ENCODE measurements at regions not wholly inside any gene's neighbourhood (a gene's known extent, or its start where the extent isn't known, plus 50 kb on each side); places are given as distances from the start of the nearest gene placed in this dataset.

DNA sequence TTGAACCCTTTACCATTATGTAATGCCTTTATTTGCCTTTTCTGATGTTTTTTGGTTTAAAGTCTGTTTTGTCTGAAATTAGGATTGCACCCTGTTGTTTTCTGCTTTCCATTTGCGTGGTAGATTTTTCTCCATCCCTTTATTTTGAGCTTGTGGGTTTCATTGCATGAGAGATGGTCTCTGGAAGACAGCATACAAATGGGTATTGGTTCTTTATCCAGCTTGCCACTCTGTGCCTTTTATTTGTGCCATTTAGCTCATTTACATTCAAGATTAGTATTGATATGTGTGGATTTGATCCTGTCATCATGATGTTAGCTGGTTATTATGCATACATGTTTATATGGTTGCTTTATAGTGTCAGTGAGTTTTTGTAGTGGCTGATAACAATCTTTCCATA lies 318.7 kb upstream of the PPP2R3A start:
- Histone ChIP-seq H3K79me2 (ENCODE audit: control insufficient read depth, insufficient read depth, low read length) (no peaks in the 10 kb centered on the region), H3K4me2 (ENCODE audit: insufficient read depth, low read length) (no peak overlapping the region), H3K9me1 (ENCODE audit: control insufficient read depth, insufficient read depth, low read length) (no peaks in the 10 kb centered on the region), H3K4me1 (replicated peaks in 1 of 2; ENCODE audit: control insufficient read depth in 2 of 2, insufficient read depth in 2 of 2, low read length in 2 of 2) (no peaks in the 10 kb centered on the region), H3K27ac (ENCODE audit: extremely low read depth, low read depth, low read length) (no peak overlapping the region), H4K20me1 (replicated peaks; ENCODE audit: control insufficient read depth, insufficient read depth, low read length) (no peaks in the 10 kb centered on the region), H3K27me3 (ENCODE audit: control insufficient read depth in 2 of 2, insufficient read depth in 2 of 2, low read length in 2 of 2) (no peaks in the 10 kb centered on the region; a peak in 1 of 5 replicates), H3K9me3 (replicated peaks; ENCODE audit: control insufficient read depth, insufficient read depth, low read depth, low read length) (no peaks in the 10 kb centered on the region), H3K9ac (ENCODE audit: insufficient read depth in 1 of 2, low read depth in 2 of 2, low read length in 2 of 2) (no peak overlapping the region), H2AFZ (ENCODE audit: low read depth, low read length) (no peak overlapping the region), H3K4me3 (no peak overlapping the region), H3K36me3 (ENCODE audit: control insufficient read depth, insufficient read depth, low read length) (no peaks in the 10 kb centered on the region)
- POLR2A ChIA-PET, result no interaction called here
- DNase-seq (ENCODE audit: extremely low read depth in 1 of 4, low spot score in 3 of 4), result no peak
- intact Hi-C loops (cut with micrococcal nuclease), result no loop called here
- in situ Hi-C loops (cut with MboI), result no loop called here
- no peak for ATAC-seq
- WGBS (ENCODE audit: insufficient coverage, low coverage, missing lambda C conversion rate), result 0% methylated on average over 1 of the region's 1 CpG
- no TSS peak for BruUV-seq (replicated peaks)
- FAIRE-seq, result no peak
- CTCF ChIA-PET (ENCODE audit: low intra/inter-chr PET ratio), result no interaction called here
- TF ChIP-seq, protein P1, sequence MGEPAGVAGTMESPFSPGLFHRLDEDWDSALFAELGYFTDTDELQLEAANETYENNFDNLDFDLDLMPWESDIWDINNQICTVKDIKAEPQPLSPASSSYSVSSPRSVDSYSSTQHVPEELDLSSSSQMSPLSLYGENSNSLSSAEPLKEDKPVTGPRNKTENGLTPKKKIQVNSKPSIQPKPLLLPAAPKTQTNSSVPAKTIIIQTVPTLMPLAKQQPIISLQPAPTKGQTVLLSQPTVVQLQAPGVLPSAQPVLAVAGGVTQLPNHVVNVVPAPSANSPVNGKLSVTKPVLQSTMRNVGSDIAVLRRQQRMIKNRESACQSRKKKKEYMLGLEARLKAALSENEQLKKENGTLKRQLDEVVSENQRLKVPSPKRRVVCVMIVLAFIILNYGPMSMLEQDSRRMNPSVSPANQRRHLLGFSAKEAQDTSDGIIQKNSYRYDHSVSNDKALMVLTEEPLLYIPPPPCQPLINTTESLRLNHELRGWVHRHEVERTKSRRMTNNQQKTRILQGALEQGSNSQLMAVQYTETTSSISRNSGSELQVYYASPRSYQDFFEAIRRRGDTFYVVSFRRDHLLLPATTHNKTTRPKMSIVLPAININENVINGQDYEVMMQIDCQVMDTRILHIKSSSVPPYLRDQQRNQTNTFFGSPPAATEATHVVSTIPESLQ (CRISPR knock-in tag; IDR thresholded peaks at IDR 0.05), result no peak
- TF ChIP-seq NRF1 (conservative IDR thresholded peaks at IDR 0.05 in 1 of 2, IDR thresholded peaks at IDR 0.05 in 1 of 2), result no peak
- TF ChIP-seq, protein P2, sequence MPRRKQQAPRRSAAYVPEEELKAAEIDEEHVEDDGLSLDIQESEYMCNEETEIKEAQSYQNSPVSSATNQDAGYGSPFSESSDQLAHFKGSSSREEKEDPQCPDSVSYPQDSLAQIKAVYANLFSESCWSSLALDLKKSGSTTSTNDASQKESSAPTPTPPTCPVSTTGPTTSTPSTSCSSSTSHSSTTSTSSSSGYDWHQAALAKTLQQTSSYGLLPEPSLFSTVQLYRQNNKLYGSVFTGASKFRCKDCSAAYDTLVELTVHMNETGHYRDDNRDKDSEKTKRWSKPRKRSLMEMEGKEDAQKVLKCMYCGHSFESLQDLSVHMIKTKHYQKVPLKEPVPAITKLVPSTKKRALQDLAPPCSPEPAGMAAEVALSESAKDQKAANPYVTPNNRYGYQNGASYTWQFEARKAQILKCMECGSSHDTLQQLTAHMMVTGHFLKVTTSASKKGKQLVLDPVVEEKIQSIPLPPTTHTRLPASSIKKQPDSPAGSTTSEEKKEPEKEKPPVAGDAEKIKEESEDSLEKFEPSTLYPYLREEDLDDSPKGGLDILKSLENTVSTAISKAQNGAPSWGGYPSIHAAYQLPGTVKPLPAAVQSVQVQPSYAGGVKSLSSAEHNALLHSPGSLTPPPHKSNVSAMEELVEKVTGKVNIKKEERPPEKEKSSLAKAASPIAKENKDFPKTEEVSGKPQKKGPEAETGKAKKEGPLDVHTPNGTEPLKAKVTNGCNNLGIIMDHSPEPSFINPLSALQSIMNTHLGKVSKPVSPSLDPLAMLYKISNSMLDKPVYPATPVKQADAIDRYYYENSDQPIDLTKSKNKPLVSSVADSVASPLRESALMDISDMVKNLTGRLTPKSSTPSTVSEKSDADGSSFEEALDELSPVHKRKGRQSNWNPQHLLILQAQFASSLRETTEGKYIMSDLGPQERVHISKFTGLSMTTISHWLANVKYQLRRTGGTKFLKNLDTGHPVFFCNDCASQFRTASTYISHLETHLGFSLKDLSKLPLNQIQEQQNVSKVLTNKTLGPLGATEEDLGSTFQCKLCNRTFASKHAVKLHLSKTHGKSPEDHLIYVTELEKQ (CRISPR knock-in tag; IDR thresholded peaks at IDR 0.05), result no peak
- no peak for TF ChIP-seq RUNX1 (IDR thresholded peaks at IDR 0.05; ENCODE audit: low read depth)
- TF ChIP-seq, protein P3, sequence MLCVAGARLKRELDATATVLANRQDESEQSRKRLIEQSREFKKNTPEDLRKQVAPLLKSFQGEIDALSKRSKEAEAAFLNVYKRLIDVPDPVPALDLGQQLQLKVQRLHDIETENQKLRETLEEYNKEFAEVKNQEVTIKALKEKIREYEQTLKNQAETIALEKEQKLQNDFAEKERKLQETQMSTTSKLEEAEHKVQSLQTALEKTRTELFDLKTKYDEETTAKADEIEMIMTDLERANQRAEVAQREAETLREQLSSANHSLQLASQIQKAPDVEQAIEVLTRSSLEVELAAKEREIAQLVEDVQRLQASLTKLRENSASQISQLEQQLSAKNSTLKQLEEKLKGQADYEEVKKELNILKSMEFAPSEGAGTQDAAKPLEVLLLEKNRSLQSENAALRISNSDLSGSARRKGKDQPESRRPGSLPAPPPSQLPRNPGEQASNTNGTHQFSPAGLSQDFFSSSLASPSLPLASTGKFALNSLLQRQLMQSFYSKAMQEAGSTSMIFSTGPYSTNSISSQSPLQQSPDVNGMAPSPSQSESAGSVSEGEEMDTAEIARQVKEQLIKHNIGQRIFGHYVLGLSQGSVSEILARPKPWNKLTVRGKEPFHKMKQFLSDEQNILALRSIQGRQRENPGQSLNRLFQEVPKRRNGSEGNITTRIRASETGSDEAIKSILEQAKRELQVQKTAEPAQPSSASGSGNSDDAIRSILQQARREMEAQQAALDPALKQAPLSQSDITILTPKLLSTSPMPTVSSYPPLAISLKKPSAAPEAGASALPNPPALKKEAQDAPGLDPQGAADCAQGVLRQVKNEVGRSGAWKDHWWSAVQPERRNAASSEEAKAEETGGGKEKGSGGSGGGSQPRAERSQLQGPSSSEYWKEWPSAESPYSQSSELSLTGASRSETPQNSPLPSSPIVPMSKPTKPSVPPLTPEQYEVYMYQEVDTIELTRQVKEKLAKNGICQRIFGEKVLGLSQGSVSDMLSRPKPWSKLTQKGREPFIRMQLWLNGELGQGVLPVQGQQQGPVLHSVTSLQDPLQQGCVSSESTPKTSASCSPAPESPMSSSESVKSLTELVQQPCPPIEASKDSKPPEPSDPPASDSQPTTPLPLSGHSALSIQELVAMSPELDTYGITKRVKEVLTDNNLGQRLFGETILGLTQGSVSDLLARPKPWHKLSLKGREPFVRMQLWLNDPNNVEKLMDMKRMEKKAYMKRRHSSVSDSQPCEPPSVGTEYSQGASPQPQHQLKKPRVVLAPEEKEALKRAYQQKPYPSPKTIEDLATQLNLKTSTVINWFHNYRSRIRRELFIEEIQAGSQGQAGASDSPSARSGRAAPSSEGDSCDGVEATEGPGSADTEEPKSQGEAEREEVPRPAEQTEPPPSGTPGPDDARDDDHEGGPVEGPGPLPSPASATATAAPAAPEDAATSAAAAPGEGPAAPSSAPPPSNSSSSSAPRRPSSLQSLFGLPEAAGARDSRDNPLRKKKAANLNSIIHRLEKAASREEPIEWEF (CRISPR knock-in tag; IDR thresholded peaks at IDR 0.05), result no peak
- TF ChIP-seq, protein P4, sequence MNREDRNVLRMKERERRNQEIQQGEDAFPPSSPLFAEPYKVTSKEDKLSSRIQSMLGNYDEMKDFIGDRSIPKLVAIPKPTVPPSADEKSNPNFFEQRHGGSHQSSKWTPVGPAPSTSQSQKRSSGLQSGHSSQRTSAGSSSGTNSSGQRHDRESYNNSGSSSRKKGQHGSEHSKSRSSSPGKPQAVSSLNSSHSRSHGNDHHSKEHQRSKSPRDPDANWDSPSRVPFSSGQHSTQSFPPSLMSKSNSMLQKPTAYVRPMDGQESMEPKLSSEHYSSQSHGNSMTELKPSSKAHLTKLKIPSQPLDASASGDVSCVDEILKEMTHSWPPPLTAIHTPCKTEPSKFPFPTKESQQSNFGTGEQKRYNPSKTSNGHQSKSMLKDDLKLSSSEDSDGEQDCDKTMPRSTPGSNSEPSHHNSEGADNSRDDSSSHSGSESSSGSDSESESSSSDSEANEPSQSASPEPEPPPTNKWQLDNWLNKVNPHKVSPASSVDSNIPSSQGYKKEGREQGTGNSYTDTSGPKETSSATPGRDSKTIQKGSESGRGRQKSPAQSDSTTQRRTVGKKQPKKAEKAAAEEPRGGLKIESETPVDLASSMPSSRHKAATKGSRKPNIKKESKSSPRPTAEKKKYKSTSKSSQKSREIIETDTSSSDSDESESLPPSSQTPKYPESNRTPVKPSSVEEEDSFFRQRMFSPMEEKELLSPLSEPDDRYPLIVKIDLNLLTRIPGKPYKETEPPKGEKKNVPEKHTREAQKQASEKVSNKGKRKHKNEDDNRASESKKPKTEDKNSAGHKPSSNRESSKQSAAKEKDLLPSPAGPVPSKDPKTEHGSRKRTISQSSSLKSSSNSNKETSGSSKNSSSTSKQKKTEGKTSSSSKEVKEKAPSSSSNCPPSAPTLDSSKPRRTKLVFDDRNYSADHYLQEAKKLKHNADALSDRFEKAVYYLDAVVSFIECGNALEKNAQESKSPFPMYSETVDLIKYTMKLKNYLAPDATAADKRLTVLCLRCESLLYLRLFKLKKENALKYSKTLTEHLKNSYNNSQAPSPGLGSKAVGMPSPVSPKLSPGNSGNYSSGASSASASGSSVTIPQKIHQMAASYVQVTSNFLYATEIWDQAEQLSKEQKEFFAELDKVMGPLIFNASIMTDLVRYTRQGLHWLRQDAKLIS (CRISPR knock-in tag; IDR thresholded peaks at IDR 0.05), result no peak

Data from K562 (cell line).